PC-3 (cell line): ENCODE measurements at regions not wholly inside any gene's neighbourhood (a gene's known extent, or its start where the extent isn't known, plus 50 kb on each side); places are given as distances from the start of the nearest gene placed in this dataset.

Source experiments
- ATAC-seq: fragments of 200-7000 bp; cut with Tn5 transposase; 2 replicates; pipeline ENCODE4 v1.9.1; 2020; ENCODE audit warnings: mild to moderate bottlenecking, moderate library complexity
- BruUV-seq: library from RNA; stranded (reverse); fragments of 400-500 nt; replicated peaks from 2 replicates; lab custom pipeline; 2021; lab: Mats Ljungman, UMichigan
- CTCF ChIA-PET: fragments of 300-600 bp; sonication (Branson Sonifier 250); formaldehyde crosslinking; loops from one replicate; lab custom pipeline; 2022; ENCODE audit warnings: antibody characterized with exemption; lab: Charles Lee
- POLR2A ChIA-PET: fragments of 300-600 bp; sonication (Branson Sonifier 250); formaldehyde crosslinking; loops from one replicate; lab custom pipeline; 2022; ENCODE audit warnings: antibody characterized with exemption; ENCODE audit not compliant: unreplicated experiment; lab: Charles Lee
- DNase-seq: peaks from one replicate; pipeline ENCODE4 v3.0.0-alpha.2; 2015
- H2AFZ ChIP-seq: fragments of 300-600 bp; sonication (generic); 2 replicates; pipeline ENCODE4 v1.6.0; 2016; ENCODE audit warnings: antibody characterized with exemption, low read length
- H3F3A ChIP-seq: fragments of 300-600 bp; sonication (generic); one replicate; pipeline ENCODE4 v1.6.0; 2017; ENCODE audit warnings: antibody characterized with exemption, low read length, control low read depth, mild to moderate bottlenecking; ENCODE audit not compliant: unreplicated experiment
- H3K27ac ChIP-seq: fragments of 300-600 bp; sonication (generic); 2 replicates; pipeline ENCODE4 v1.5.1; 2016; ENCODE audit warnings: mild to moderate bottlenecking, low read length
- H3K27me3 ChIP-seq: fragments of 300-600 bp; sonication (generic); 2 replicates; pipeline ENCODE4 v1.6.1; 2016; ENCODE audit warnings: low read length, mixed read lengths
- H3K36me3 ChIP-seq: fragments of 300-600 bp; sonication (generic); 2 replicates; pipeline ENCODE4 v1.6.1; 2016; ENCODE audit warnings: low read depth, mixed run types, low read length, mixed read lengths
- H3K4me1 ChIP-seq: fragments of 300-600 bp; sonication (generic); 2 replicates; pipeline ENCODE4 v1.5.1; 2016; ENCODE audit warnings: low read length; ENCODE audit not compliant: insufficient read depth
- H3K4me2 ChIP-seq: fragments of 300-600 bp; sonication (generic); 2 replicates; pipeline ENCODE4 v1.6.0; 2016; ENCODE audit warnings: low read length
- H3K4me3 ChIP-seq: fragments of 300-600 bp; sonication (generic); 2 replicates; pipeline ENCODE4 v1.5.1; 2016; ENCODE audit warnings: mild to moderate bottlenecking, low read length, mixed read lengths
- H3K79me2 ChIP-seq: fragments of 300-600 bp; sonication (generic); 2 replicates; pipeline ENCODE4 v1.6.1; 2017; ENCODE audit warnings: low read length, mixed read lengths
- H3K9ac ChIP-seq: fragments of 300-600 bp; sonication (generic); 2 replicates; pipeline ENCODE4 v1.6.0; 2016; ENCODE audit warnings: mild to moderate bottlenecking, low read length
- H3K9me2 ChIP-seq: fragments of 300-600 bp; sonication (generic); replicated peaks from 2 replicates; pipeline ENCODE4 v1.6.1; 2016; ENCODE audit warnings: mixed run types, low read length, mixed read lengths
- H3K9me3 ChIP-seq: fragments of 300-600 bp; sonication (generic); 2 replicates; pipeline ENCODE4 v1.6.1; 2016; ENCODE audit warnings: low read length, mixed read lengths
- H4K20me1 ChIP-seq: fragments of 300-600 bp; sonication (generic); 2 replicates; pipeline ENCODE4 v1.6.1; 2016; ENCODE audit warnings: low read length, mixed read lengths
- EZH2 ChIP-seq: fragments of 300-600 bp; sonication (generic); IDR thresholded peaks from one replicate; pipeline ENCODE4 v1.6.1; 2017; ENCODE audit warnings: antibody characterized with exemption, mild to moderate bottlenecking, low read length; ENCODE audit not compliant: unreplicated experiment
- EZH2phosphoT487 ChIP-seq: fragments of 300-600 bp; sonication (generic); IDR thresholded peaks from 2 replicates; pipeline ENCODE4 v1.6.1; 2018; ENCODE audit warnings: mild to moderate bottlenecking, antibody characterized with exemption, low read length, borderline replicate concordance
- intact Hi-C: fragments of 100-400 bp; cut with micrococcal nuclease; formaldehyde crosslinking; loops from 2 replicates; pipeline ENCODE4 v1.9.0; 2023
- TF ChIP-seq, protein P1 (sequence below): fragments of 300-600 bp; sonication (generic); conservative IDR thresholded peaks from 2 replicates; pipeline ENCODE4 v1.5.1; 2017; ENCODE audit warnings: antibody characterized with exemption, low read depth, mild to moderate bottlenecking, low read length

DNA sequence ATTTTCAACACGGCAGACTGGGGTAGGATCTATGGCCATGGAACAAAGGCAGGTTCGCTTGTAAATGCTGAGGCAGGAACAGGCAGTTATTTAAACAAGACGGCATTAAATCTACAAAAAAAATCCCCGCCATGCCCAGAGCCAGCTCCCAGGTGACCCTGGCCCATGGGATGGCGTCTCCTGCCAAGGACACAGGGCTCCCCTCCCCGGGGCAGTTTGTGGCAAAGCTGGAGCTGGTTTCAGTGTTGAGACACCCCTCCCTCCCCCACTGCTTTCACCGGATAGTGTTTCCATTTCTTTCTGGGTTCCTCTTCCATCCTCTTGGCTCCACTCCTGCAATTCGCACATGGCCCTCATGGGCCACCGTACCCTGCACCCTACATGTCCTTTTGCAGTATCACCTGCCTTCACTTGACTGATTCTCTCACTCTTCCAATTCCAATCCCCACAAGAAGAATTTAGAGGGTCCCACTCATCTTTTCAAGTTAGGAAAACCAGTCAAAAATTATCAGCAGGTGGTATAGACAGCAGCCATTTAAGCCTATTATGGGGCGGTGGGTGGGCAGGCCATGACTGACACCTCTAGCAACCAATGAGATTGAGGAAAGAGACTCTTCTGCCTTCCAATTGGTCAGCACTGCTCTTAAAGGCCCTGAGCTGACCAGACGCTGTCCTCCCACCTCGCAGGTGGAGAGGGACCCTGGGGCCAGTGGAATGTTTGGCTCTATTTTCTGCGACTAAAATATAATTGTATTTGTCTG lies 52.0 kb downstream of the OLIG1 start:
- H3K4me1 ChIP-seq, result no peaks in the 10 kb centered on the region
- BruUV-seq, result no TSS peak
- no peaks in the 10 kb centered on the region for H3K36me3 ChIP-seq
- no peak overlapping the region for H3K4me3 ChIP-seq
- H3K79me2 ChIP-seq, result no peaks in the 10 kb centered on the region
- ATAC-seq, result no peak
- H3K9ac ChIP-seq, result no peak overlapping the region
- H3K4me2 ChIP-seq, result no peak overlapping the region
- H4K20me1 ChIP-seq, result no peaks in the 10 kb centered on the region
- no peak for TF ChIP-seq EZH2phosphoT487
- TF ChIP-seq, protein P1, sequence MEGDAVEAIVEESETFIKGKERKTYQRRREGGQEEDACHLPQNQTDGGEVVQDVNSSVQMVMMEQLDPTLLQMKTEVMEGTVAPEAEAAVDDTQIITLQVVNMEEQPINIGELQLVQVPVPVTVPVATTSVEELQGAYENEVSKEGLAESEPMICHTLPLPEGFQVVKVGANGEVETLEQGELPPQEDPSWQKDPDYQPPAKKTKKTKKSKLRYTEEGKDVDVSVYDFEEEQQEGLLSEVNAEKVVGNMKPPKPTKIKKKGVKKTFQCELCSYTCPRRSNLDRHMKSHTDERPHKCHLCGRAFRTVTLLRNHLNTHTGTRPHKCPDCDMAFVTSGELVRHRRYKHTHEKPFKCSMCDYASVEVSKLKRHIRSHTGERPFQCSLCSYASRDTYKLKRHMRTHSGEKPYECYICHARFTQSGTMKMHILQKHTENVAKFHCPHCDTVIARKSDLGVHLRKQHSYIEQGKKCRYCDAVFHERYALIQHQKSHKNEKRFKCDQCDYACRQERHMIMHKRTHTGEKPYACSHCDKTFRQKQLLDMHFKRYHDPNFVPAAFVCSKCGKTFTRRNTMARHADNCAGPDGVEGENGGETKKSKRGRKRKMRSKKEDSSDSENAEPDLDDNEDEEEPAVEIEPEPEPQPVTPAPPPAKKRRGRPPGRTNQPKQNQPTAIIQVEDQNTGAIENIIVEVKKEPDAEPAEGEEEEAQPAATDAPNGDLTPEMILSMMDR, result no peak
- no peak for TF ChIP-seq EZH2
- no peaks in the 10 kb centered on the region for H3K9me3 ChIP-seq
- ChIA-PET CTCF (no interaction called here), POLR2A (no interaction called here)
- H3F3A ChIP-seq, result no peaks in the 10 kb centered on the region
- peaks cover 87% of the 10 kb centered on the region for H3K27me3 ChIP-seq
- H3K9me2 ChIP-seq, result no peaks in the 10 kb centered on the region
- no peak overlapping the region for H2AFZ ChIP-seq
- H3K27ac ChIP-seq, result no peak overlapping the region
- peak; percentile 34 for DNase-seq
- intact Hi-C loops, result loop anchor here (10.0 kb wide), 2 partner anchors 177 to 287 kb away; no protein-coding TSS in a partner anchor

DNA sequence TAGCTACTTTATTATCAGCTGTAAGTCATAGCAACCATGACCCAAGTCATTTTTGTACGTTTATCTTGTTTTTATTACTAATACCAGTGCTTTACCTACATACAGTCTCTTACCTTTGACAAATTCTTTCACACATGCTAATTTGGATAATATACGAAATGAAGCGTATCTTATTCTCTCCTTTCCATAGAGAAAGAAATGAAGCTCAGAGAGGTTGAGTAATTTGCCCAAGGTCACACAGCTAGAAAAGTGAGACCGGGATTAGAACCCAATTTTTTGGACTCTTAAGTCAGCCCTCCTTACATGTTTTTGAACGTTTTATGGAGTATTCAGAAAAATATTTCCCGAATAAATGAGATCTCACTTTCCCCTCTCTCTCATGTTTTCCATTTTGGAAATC lies 52.6 kb downstream of the OLIG1 start:
- Histone ChIP-seq H3K9ac (no peak overlapping the region), H3K4me2 (no peak overlapping the region), H3K27ac (no peak overlapping the region), H3K79me2 (no peaks in the 10 kb centered on the region), H3K27me3 (peaks cover 82% of the 10 kb centered on the region), H3K4me1 (no peaks in the 10 kb centered on the region), H3K9me3 (no peaks in the 10 kb centered on the region), H3F3A (no peaks in the 10 kb centered on the region), H4K20me1 (no peaks in the 10 kb centered on the region), H3K4me3 (no peak overlapping the region), H2AFZ (no peak overlapping the region), H3K9me2 (no peaks in the 10 kb centered on the region), H3K36me3 (no peaks in the 10 kb centered on the region)
- ChIA-PET CTCF (no interaction called here), POLR2A (no interaction called here)
- no TSS peak for BruUV-seq
- DNase-seq (no peak), ATAC-seq (no peak)
- intact Hi-C loops, result loop anchor here (10.0 kb wide), 2 partner anchors 178 to 288 kb away; no protein-coding TSS in a partner anchor
- TF ChIP-seq EZH2phosphoT487 (no peak), EZH2 (no peak)
- TF ChIP-seq, protein P1, result no peak
